ENCODE measurements at regions not wholly inside any gene's neighbourhood (a gene's known extent, or its start where the extent isn't known, plus 50 kb on each side); places are given as distances from the start of the nearest gene placed in this dataset.

- intact Hi-C loops (cut with DNase I; ENCODE audit: low total_unique reads), result no loop called here
- H3K9me3 ChIP-seq, result no peaks in the 10 kb centered on the region
- H3K27ac ChIP-seq, result no peak overlapping the region
- TF ChIP-seq EP300 (IDR thresholded peaks at IDR 0.05; ENCODE audit: low read depth) (no peak), POLR2A (IDR thresholded peaks at IDR 0.05) (no peak), POLR2AphosphoS5 (IDR thresholded peaks at IDR 0.05) (no peak)
- no peaks in the 10 kb centered on the region for H3K36me3 ChIP-seq
- WGBS, 2 donors (ENCODE audit: low coverage in 1 of 2), result 68 to 74% methylated on average over 5 of the region's 5 CpGs
- H3K4me1 ChIP-seq, result no peaks in the 10 kb centered on the region
- H3K27me3 ChIP-seq, result no peaks in the 10 kb centered on the region
- in situ Hi-C loops (cut with MboI; ENCODE audit: low pct_ligation_motif_present in 1 of 4, low pct_unique_long_range_greater_than_20kb in 1 of 4, low sequenced_read_pairs in 3 of 4), result no loop called here
- H3K4me3 ChIP-seq, result no peak overlapping the region
- no peak for DNase-seq
Observed at GRCh38 chr18:39675906-39676305, 2110.3 kb upstream of the CELF4 start.

- TF ChIP-seq EP300 (IDR thresholded peaks at IDR 0.05; ENCODE audit: low read depth) (no peak), CTCF (IDR thresholded peaks at IDR 0.05) (no peak), POLR2AphosphoS5 (IDR thresholded peaks at IDR 0.05) (no peak), POLR2A (IDR thresholded peaks at IDR 0.05) (no peak)
- WGBS, 2 donors (ENCODE audit: low coverage in 1 of 2), result 68 to 89% methylated on average over 1 to 3 of the region's 3 CpGs
- DNase-seq, result no peak
Observed at GRCh38 chr18:39675368-39675767, 2109.8 kb upstream of the CELF4 start.

GRCh38 chr18:39672171-39672570, 2106.6 kb upstream of the CELF4 start:
- no peak for TF ChIP-seq POLR2A (IDR thresholded peaks at IDR 0.05)
- TF ChIP-seq CTCF (IDR thresholded peaks at IDR 0.05), result no peak
- H3K4me3 ChIP-seq, result no peak overlapping the region
- intact Hi-C loops (cut with DNase I; ENCODE audit: low total_unique reads), result no loop called here
- in situ Hi-C loops (cut with MboI; ENCODE audit: low pct_ligation_motif_present in 1 of 4, low pct_unique_long_range_greater_than_20kb in 1 of 4, low sequenced_read_pairs in 3 of 4), result no loop called here
- no peaks in the 10 kb centered on the region for H3K4me1 ChIP-seq
- no peak for DNase-seq
- no peaks in the 10 kb centered on the region for H3K36me3 ChIP-seq
- H3K9me3 ChIP-seq, result no peaks in the 10 kb centered on the region
- no peak overlapping the region for H3K27ac ChIP-seq
- no peaks in the 10 kb centered on the region for H3K27me3 ChIP-seq
- WGBS, 2 donors (ENCODE audit: low coverage in 1 of 2), result 86 to 90% methylated on average over 3 of the region's 3 CpGs

More at GRCh38 chr18:39675368-39675767, 2109.8 kb upstream of the CELF4 start:
- Histone ChIP-seq H3K4me3 (no peak overlapping the region), H3K36me3 (no peaks in the 10 kb centered on the region), H3K27me3 (no peaks in the 10 kb centered on the region), H3K4me1 (no peaks in the 10 kb centered on the region), H3K27ac (no peak overlapping the region), H3K9me3 (no peaks in the 10 kb centered on the region)
- intact Hi-C loops (cut with DNase I; ENCODE audit: low total_unique reads) (no loop called here), in situ Hi-C loops (cut with MboI; ENCODE audit: low pct_ligation_motif_present in 1 of 4, low pct_unique_long_range_greater_than_20kb in 1 of 4, low sequenced_read_pairs in 3 of 4) (no loop called here)

GRCh38 chr18:39667905-39668304, 2102.3 kb upstream of the CELF4 start:
- no peaks in the 10 kb centered on the region for H3K36me3 ChIP-seq
- H3K9me3 ChIP-seq, result no peaks in the 10 kb centered on the region
- TF ChIP-seq CTCF (IDR thresholded peaks at IDR 0.05) (no peak), POLR2A (IDR thresholded peaks at IDR 0.05) (no peak), POLR2AphosphoS5 (IDR thresholded peaks at IDR 0.05) (no peak), EP300 (IDR thresholded peaks at IDR 0.05; ENCODE audit: low read depth) (no peak)
- in situ Hi-C loops (cut with MboI; ENCODE audit: low pct_ligation_motif_present in 1 of 4, low pct_unique_long_range_greater_than_20kb in 1 of 4, low sequenced_read_pairs in 3 of 4), result no loop called here
- H3K27me3 ChIP-seq, result no peaks in the 10 kb centered on the region
- DNase-seq, result no peak
- no peak overlapping the region for H3K27ac ChIP-seq
- no peak overlapping the region for H3K4me3 ChIP-seq
- intact Hi-C loops (cut with DNase I; ENCODE audit: low total_unique reads), result no loop called here
- H3K4me1 ChIP-seq, result no peaks in the 10 kb centered on the region

- Histone ChIP-seq H3K4me3 (no peak overlapping the region), H3K4me1 (no peaks in the 10 kb centered on the region), H3K9me3 (no peaks in the 10 kb centered on the region), H3K27ac (no peak overlapping the region), H3K27me3 (no peaks in the 10 kb centered on the region), H3K36me3 (no peaks in the 10 kb centered on the region)
- in situ Hi-C loops (cut with MboI; ENCODE audit: low pct_ligation_motif_present in 1 of 4, low pct_unique_long_range_greater_than_20kb in 1 of 4, low sequenced_read_pairs in 3 of 4) (no loop called here), intact Hi-C loops (cut with DNase I; ENCODE audit: low total_unique reads) (no loop called here)
- TF ChIP-seq EP300 (IDR thresholded peaks at IDR 0.05; ENCODE audit: low read depth) (no peak), CTCF (IDR thresholded peaks at IDR 0.05) (no peak), POLR2AphosphoS5 (IDR thresholded peaks at IDR 0.05) (no peak), POLR2A (IDR thresholded peaks at IDR 0.05) (no peak)
- 61 to 65% methylated on average over 2 of the region's 2 CpGs for WGBS, 2 donors (ENCODE audit: low coverage in 1 of 2)
- DNase-seq, result no peak
Observed at GRCh38 chr18:39666541-39666940, 2100.9 kb upstream of the CELF4 start.
